ENCODE measurements at regions not wholly inside any gene's neighbourhood (a gene's known extent, or its start where the extent isn't known, plus 50 kb on each side); places are given as distances from the start of the nearest gene placed in this dataset.

DNA sequence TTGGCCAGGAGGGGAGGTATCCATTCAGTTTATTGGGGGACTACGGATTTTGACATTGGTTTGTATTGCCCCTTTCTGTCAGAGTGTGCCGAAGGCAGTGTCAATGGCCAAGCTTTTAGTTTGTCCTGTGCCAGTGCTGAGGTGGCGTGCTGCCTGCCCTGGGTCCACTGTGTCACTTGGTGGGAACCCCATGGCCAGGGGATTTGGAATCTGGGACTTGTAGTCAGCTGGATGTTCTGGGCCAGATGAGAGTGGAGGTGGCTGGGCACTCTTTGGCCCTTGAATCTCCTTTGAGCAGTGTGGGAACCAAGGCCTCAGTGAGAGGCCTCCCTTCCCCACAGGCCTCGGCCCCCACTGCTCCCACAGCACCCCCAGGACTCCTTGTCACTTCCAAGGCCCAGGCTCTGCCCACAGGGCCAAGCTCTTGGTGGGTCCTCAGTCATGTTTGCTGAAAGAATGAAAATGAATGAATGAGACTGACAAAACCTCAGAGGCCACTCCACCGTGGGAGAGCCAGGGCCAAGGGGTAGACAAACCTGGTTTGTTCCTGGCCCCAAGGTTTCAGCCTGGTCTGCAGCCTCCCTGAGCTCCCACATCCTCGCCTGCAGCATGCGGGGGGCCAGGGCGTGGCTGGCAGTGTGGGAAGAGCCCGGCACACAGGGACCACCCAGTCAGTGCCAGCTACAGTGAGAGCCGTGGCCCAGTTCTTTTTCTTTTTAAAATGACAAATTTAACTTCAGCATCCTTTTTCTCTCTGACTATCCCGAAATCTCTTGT, 412.2 kb downstream of the MATN1 start:
- DNase-seq: no peak

DNA sequence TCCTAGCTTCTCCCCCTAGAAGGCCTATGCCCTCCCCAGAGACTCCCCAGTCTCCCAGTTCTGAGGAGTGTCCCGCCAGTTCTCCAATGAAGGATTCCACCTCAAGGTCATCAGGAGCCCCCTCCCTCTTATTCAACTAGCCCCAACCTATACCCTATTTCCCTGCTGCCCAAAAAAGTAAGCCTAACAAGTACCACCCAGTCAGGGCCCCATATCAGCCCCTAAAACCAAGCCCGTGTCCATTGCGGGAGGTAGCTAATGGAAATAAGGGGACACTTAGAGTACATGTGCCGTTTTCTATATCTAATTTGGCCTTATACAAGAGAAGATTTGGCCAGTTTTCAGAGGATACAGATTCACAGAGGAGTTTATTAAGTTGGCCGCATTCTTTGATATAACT, 416.2 kb downstream of the MATN1 start:
- DNase-seq: no peak

DNA sequence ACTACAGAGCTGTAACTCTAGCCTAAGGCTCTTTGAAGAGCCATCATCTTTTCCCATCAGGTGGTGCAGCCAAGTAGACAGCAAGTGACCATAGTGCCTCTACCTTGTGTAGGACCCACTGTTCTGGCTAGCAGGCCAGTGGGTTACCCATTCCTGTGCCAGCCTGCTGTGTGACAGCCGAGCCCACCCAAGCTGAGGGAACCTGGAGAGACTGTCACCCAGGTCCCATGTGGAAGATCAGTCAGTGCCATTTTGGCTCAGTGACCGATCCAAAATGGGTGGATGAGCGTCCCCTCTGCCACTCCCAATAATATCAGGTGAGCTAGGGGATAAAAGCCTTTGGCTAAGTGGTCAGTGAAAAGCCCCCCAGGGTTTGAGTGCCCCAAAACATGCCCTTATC, 417.9 kb downstream of the MATN1 start:
- no peak for DNase-seq

DNA sequence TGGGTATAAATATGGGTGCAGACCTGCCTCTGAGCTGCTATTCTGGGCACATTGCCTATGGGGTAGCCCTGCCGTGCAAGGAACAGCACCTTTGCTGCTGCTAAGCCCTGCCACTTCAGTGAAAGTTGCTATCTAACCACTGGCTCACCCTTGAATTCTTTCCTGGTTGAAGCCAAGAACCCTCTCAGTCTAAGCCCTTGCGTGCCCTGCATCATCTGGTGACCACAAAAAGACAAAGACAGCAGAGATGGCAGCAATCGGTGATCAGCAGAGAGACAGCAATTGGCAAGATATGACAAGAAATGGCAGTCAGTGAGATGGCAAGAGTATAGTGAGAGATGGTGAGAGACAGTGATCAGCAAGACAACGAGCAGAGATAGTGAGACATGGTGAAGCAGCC, 418.3 kb downstream of the MATN1 start:
- DNase-seq: no peak

DNA sequence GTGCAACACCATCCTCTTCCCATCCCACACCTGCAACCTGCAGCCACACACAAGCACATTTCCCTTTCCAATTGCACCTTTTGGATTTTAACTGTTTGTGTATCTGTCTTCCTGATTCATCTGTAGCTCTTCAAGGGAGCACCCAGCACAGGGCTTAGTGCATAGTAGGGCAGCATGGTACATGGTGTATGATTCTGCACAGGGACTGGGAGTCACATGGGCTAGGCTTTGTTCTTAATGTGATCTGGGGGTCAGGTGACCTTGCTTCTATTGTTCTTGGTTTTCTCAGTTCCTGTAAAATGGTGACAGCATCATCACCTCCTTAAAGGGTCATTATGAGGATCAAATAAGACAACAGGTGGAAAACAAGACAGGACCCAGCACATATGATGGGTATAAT, 419.3 kb downstream of the MATN1 start:
- no peak for DNase-seq

DNA sequence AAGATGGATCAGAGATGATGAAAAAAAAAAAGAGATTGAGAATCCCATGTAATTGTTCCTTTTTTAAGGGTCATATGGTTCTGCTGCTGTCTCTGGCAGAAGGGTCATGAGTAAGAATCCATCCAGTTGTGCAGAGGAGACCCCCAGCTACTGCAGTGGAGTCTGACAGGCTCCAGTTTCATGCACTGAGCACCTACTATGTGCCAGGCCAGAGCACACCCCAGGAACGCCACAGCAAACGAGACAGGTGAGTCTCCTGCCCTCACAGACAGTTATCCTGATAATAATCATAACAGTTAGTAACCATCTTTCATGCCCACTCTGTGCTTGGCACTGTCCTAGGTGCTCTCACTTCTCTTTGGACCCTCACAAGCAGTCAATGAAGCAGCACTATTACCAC, 420.0 kb downstream of the MATN1 start:
- DNase-seq: no peak

DNA sequence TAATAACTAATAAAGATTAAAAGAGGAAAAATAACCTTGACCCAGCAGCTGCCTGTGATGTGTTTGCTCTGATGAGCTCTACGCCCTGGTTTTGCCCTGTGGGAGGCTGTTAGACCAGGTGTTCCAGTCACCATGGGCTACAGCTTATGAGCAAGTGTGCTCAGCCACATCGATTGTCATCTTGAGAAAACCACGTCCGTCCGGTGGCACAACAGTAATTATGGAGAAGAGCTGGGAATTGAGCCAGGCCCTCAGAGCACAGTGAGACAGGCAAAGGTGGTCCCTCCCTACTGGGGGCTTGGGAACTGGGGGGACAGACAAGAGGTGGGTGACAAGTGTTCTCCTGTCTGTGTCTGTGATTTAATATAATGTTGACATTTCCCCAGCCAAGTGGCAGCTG, 420.5 kb downstream of the MATN1 start:
- peak; percentile 71 for DNase-seq

DNA sequence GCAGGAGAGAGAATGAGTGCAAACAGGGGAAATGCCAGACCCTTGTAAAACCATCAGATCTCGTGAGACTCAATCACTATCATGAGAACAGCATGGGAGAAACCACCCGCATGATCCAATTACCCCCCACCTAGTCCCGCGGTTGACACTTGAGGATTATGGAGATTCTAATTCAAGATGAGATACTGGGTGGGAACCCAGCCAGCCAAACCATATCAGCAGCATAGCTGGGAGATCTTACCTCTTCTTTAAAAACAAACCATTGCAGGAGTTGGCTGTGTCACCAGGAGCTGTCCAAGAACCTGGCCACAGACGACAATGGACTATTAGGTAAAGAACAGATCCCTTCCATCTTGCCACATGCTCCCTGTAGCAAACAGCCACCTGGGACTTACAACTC, 422.7 kb downstream of the MATN1 start:
- DNase-seq: no peak

DNA sequence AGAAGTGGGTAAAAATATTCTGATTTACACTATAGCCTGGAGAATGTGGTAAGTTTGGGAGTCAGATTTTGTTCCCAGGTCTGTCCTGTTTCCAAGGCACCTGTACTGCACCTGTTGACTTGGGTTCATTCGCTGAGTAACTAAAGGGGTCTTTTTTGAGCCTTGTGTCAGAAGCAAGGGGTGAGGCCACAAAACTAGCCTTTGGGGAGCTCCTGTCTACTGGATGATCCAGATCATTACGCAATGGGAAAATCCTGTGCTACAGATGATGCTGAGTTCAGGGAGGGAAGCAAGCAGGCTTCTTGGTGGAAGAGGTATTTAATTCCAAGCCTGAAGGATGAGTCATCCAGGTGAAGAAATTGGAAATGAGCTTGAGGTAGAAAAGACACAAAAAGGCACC, 424.0 kb downstream of the MATN1 start:
- DNase-seq: no peak

DNA sequence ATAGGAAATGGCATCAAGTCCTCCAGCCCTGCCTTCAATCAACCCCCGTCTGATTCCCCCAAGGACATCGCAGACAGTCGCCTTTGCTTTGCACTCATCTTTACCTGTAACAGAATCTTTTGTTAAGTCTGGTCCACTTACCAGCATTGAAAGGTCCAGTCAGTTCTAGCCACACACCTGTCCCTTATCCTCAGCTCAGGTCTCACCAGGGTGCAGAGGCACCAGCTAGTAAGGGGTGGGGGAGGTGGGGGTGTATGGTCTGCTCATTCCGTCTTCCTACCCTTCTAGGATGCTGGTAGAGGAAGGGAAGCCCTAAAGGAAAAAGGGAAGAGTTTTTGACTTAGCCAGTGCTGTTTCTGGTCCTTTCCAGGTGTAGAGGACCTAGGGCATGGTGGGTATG, 427.7 kb downstream of the MATN1 start:
- DNase-seq: no peak

DNA sequence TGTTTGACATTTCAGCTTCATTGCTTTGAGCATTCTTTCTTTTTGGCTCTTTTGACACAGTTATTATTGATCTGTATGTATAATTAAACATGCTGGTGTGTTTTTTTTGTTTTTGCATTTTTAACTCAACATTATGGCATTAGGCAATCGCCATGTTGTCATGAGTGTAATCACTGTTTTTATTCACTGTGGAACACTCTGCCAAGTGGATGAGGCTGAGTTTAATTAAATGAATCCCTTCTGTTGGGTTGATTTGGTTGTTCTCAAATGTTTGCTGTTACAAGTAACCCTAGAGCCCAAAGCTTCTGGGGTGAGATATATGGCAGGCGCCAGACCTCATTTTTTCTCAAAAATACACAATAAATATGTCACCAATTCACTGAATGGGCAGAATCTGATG, 428.1 kb downstream of the MATN1 start:
- no peak for DNase-seq

DNA sequence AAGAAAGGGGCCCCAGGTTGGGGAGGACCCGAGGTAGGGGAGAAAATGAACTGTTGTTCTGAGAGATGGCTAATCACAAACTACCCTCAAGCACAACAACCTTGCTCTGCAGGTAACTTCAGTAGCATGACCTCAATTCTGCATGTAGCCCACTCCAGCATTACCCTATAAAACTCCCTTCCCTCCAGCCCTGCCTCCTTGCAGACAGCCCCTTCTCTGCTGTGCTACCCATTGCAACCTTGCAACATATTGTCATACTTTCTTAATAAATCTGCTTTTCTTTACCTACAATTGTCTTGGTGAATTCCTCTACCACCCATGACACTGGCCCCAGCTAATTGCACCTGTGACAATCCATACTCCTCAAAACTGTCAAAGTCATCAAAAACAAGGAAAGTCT, 428.9 kb downstream of the MATN1 start:
- DNase-seq: no peak

DNA sequence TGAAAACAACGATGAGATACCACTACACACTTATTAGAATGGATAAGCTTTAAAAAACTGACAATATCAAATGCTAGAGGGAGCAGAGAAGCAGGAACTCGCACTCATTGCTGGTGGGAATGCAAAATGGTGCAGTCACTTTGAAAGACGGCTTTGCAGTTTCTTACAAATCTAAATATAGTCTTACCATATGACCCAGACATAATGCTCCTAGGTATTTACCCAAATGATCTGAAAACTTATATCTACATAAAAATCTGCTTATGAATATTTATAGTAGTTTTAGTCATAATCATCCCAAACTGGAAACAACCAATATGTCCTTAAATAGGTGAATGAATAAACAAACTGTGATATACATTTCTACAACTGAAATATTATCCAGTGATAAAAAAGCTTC, 430.9 kb downstream of the MATN1 start:
- DNase-seq: no peak

DNA sequence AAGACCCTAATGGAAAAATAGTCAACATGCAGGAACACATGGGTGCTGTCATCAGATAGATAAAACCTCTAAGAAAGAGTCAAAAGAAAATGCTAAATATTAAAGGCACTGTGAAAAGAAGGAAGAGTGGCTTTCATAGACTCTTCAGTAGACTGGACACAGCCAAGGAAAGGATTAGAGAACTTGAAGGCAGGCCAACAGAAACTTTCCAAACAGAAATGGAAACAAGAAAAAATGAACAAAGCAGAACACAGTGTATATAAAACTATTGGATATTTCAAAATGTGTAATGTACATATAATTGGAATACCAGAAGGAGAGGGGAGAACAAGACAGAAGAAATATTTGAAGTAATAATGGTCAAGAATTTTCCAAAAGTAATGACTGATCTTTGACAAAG, 431.9 kb downstream of the MATN1 start:
- no peak for DNase-seq

DNA sequence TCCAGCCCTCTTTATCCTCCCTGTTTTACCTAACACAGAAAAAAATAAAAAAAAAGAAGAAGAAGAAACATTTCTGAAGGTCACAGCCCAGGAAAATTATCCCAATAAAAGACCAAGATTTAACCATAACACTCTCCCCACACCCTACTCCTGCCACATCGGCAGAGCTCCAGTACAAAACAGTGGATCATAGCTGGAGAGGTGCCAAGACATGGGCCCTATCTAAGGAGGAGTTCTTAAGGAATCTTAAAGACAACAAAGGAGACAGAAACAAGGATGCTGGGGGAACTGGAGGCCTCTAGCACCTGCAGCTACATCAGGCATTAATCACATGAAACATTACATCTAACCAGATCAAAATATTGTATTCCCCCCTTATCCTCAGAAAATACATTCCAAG, 432.8 kb downstream of the MATN1 start:
- no peak for DNase-seq

DNA sequence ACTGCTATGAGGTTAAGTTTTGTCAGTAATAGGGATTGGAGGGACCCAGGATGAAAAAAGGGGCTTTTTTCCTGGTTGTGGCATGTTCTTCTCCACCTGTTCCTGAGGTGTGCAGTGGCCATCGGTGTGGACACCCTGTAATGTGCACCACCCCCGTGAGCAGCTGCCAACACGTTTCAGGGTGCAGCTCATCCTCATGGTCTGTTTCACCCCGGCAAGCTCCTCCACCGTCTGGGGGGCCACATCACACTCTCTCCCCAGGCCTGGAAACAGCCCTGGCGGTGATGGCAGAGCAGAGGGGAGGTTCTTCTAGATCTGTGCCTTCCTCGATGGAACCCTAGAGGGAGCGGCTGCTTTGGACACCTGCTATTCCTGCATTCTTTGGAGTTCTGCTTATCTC, 435.4 kb downstream of the MATN1 start:
- DNase-seq: no peak

DNA sequence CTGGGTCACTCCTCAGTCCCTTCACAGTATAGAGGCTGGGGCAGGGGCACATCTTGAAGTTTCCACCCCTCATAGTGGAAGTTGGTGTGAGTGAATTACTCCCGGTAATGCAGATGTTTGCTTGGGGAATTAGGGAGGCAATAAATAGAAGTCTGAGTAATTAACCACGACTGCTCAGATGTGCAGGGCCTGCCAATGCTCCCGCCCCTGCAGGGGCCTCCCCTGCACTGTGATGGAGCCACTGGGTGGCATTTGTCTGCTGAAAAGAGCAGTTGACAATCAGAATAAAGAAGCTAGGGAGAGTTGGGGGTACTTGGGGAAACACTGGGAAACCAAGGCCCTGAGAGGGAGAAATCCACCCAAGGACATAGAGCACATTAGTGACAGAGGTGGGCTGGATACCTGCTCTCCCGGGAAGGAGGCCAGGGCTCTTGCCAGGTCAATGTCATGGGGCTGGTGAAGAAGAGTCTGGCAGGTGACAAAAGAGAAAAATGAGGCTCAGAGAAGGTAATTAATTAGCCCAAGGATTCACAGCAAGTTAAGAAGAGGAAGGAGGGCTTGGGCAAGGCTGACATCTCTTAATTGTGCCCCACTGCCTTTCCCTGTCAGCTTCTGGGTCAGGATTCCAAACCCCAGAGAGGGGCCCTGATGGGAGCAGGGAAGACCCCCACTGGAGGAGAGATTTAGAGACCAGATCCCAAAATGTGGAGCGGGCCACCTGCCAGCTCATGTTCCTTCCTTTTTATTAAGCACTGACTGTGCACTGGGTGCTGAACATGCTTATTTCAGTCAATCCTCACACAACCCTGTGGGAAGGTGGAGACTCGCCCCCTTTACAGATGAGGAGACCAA, 436.2 kb downstream of the MATN1 start:
- peak; percentile 45 for DNase-seq

DNA sequence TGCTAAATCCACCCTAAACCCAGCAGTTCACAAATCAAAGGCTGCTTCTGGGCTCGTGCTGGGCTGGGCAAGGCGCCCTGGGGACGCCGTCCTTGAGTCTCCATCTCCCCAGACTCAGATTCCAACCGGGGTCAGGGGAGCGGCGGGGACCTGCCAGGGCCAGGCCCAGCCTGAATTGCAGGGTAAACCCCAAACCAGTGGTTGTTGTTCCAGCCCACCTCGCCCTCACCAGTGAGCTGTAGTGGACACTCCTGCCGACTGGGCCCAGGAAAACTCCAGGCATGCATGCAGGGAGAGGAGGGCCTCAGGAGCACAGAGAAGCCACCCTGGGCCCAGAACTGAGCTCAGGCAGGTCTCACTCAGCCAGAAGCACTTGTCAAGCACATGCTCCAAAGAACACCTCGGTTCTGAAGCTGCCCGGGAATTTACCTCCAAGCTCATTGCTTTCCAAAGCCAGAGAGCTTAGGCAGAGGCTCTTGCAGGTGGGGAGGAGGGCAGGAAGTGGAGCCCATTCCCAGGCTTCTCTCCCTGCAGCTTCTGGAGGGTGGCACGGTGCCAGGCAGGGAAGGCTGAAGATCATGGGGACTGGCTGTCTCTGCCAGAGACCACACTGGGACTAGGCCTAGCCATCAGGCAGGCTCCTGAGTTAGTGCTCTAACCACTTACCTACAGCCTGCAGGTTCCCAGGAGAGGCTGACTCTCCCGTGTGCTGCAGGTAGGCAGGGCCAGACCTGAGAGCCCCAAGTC, 437.0 kb downstream of the MATN1 start:
- peak; percentile 77 for DNase-seq

DNA sequence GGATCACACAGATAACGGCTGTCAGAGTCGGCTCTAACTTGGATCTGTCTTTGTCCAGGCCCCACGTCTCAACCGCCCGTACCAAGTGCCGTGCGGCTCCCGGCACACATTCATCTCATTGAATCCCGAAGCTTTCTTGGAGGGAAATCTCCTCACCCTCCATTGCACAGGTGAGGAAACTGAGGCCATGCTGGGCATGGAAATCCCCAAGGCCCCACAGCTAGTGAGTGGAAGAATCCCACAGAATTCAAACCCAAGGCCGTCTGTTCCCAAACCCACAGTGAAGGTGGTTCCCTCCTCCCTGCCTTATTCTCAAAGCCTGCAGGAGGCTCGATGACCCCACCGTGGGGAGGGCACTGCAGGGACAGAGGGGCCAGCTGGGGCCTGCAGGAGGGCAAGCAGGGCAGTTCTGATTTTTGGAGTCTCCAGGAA, 437.9 kb downstream of the MATN1 start:
- DNase-seq: no peak

DNA sequence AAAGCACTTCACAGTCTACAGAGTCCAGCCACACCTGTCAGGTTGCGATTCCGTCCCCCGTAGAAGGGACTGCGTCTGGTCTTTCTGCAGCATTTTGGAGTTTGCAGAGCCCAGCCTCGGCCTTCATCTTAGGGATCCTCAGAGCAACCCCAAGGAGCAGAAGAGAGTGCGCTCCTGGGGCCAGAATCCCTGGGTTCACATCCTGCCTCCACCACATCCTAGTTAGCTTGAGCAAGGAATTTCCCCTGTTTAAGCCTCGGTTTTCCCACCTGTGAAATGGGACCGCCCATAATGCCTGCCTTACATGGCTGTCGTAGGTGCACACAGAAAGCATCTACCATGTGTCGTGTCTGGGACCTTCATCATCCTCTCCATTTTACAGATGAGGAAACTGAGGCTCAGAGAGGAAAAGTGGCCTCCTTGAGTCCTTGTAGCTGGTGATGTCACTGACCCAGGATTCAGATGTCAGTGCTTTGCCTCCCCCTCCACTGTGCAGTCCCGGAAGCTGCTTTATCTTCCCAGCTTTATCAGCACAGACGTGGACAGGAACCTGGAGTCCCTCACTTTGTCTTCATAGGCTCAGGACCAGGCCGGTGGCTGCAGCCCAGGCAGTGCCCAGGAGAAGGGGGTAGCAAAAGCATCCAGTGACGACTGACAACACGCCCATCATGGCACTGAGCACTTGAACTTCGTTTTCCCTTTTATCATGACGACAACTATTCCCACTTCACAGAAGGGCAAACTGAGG, 438.5 kb downstream of the MATN1 start:
- no peak for DNase-seq

DNA sequence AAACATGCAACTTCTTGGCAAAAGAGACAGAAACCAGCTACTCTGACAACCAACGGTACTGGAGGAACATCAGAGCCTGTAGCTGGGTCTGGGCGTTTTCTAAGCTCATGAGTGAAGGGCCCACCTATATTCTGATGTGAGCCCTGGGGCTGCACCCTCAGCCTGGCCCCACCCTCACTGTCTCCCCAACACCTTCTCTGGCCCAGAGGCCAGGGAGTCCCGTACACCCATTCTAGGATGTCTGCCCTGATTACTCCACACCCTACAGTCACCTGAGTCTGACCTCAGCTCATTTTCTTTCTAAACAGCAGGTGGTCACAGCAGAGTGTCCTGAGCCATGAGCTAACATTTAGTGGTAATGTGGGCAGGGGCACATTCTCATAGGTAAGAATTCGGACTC, 439.2 kb downstream of the MATN1 start:
- no peak for DNase-seq

DNA sequence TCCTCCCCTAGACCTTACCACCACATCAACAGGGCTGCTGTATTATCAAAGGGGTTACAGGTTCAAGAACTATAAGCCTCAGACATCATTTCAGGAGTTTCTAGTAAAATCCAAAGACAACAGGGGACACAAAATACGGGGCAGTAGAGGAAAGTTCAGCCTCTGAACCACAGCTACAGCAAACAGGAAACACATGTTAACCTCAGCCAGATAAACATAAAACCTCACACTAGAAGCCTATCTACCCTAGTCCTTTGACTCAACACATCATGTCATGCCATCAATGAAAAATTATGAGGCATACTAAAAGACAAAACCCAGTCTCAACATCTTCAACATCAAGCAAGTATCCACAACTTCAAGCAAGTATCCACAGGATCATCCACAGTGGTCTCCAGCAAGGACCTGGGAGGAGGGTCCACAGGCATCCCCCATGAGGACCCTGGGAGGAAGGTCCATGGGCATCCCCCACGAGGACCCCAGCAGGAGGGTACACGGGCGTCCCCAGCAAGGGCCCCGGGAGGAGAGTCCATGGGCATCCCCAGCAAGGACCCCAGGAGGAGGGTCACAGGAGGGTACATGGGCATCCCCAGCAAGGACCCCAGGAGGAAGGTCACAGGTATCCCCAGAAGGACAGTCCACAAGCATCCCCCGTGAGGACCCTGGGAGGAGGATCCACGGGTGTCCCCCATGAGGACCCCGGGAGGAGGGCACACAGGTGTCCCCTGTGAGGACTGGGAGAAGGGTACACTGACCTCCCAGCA, 440.0 kb downstream of the MATN1 start:
- no peak for DNase-seq
